OCI-M1 (cell line): ENCODE measurements at regions not wholly inside any gene's neighbourhood (a gene's known extent, or its start where the extent isn't known, plus 50 kb on each side); places are given as distances from the start of the nearest gene placed in this dataset.
A peak's percentile ranks its signal among the peaks of the same experiment; 100 is the strongest.

Experiments
- DNase-seq: peaks from one replicate; lab custom pipeline; 2025; lab: John Stamatoyannopoulos, UW

DNA sequence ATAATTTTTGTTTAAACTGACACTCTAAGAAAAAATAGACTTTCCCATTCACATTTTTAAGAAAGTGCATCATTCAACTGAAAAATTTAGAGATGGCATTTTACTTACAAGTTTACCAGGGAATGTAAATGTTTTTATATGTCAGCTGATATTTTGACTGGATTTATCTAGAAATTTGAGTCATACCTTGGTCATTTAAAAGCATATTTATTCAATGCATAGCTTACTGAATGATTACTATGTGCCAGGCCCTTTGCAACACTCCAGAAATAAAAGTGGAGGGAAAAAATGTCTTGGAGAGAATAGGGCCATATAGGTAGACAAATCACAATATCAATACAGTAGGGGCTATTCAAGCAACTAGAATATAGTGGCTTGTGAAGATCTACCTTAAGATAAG is 98.4 kb upstream of the FAM3C start:
- no peak for DNase-seq

DNA sequence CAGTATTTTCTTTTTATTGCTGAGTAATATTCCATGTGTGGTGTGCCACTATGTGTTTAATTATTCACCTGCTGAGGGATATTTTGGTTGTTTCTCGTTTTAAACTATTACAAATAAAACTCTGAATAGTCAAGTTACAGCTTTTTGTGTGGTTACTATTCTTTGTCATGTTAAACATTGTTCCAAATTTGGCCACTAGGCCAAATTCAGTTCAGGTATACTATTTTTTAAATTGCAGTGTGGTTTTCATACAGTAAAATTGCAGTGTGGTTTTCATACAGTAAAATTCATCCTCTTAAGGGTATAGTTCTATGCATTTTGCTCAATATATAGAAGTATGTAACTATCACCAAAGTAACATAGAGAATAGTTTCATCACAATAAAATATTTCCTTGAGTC is 97.4 kb upstream of the FAM3C start:
- DNase-seq = no peak

DNA sequence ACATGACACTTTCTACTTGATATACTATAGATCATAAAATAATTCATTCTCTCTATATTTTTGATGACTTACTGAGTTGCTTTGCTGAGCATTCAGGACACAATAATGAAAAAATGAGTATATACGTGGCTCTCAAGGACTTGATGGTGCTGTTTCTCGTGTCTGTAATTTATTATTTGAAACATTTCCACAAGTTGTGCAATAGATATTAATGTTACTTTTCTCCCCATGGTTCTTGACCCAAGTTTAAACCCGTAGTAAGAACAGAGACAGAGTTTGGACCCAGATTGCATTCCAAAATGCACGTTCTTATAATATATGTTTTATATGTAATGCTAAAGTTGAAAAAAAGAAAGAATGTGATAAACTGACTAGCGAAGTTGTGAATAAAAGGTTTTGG is 94.2 kb upstream of the FAM3C start:
- no peak for DNase-seq

DNA sequence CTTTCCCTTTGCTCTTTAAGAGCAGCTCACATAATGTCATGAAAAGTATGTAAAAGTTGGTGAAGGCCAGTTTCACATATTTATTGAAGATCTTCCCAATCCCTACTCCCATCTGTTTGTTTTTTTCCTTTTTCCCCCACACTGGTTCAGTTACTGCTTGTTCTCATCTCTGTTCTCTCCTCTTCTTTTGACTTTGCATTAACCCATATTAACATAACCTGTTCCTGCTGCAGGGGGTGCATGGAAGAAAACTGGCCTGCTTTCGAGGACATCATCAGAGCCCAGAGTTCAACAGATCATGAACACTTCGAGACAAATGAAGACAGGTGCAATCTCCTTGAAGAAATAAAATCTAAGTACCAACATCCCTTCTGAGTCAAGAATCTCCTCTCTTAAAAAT is 93.3 kb upstream of the FAM3C start:
- no peak for DNase-seq

DNA sequence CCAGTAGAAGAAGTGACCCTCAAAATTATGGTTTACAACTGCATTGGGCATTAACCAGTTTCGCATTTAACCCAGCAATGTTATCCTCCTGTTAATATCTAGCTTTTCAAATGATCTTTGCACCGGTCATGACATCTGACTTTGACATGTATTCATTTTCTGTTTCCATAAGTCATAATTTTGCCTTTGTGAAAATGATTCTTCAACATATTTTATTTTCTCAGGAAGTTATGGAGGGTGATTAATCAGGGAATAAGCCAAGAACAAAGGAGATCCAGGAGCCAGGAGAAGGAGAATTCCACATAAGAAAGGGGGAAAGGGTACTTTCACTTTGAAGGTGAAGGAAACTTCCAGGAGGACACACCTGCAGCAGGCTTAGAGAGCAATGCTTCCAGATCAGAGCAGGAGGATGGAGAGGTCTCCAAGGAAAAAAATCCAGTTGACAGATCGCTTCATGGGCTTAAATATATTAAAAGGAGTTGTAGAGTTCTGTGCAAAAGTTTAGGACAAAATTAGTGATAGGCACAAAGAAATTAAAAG is 92.1 kb upstream of the FAM3C start:
- no peak for DNase-seq

DNA sequence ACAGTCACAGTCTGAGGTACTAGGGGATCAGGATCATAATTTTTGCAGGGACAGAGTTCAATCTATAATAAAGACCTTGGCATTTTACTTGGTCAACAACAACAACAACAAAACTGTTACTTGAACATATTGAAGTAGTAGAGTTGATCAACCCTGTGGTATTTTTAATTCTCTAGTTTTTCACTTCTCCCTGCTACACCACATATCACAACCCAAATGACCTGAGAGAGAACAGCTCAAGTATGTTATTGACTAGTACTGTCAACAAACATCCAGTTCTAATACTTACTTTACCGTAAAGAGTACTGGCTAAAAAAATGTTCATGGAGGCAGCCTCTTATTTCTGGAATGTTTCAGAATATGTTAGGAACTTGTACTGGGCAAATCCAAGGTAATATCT is 90.5 kb upstream of the FAM3C start:
- no peak for DNase-seq

DNA sequence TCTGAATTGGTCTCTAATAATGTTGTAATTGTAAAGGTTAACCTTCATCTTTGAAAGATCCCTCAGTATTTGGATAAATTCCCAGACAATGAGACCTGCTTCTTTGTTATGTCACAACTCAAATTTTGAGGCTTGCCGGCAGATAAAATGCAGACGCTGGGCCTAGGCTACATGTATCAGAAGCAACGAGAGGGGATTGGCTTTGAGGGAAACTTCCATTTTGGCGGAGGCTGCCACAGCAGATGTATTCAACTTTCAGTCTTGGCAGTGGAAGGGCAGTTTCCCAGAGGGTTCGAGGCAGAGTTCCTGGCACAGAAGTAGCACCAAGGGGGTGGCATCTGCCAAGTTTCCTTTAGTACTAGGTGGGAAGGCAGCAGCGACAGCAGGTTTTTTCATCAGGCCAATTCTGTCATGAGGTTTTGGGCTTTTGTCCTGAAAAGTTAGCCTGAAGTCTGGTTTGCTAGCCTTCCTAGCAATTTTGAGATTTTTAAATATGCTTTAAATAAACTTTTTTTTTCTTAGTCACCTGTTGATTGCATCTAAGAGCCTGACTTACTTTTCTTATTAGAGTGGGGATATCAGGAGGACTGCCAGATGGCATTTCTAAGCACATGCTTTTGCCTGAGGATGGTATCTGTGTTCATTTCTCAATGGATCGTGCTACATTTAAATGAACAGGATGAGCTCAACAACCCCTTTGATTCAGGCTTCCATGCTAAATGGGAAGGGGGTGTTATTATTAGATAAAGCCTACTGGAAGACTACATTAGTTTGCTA is 89.5 kb upstream of the FAM3C start:
- DNase-seq = no peak

DNA sequence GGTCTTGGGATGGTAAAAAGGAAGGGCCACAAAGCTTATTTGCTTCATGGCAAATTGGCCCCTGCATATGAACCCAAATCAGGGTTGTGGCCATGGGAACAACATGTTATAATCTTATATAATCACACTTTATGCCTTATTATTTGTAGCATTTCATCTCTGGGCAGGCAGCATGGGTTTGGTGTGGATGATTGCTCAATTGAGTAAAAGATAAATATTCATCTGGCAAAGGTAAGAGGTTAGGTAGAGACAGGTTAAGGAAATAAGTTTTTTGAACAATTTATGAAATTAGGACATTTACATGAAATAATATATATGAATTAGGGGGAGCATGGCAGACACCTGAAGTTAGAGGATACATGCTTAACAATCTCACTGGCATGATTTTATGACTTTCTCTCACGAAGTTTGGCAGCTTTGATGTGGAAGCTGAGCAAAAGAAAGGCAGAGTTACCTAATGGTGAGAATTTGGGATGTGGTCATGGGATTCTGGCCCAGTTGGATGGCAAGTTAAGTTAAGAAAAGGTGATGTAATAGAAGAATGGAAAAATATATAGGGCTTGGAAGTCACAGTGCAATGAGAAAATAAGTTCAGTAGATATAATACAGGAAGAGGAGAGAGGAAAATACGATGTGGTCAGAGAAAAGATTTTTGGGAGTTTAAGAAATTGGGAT is 88.1 kb upstream of the FAM3C start:
- no peak for DNase-seq

DNA sequence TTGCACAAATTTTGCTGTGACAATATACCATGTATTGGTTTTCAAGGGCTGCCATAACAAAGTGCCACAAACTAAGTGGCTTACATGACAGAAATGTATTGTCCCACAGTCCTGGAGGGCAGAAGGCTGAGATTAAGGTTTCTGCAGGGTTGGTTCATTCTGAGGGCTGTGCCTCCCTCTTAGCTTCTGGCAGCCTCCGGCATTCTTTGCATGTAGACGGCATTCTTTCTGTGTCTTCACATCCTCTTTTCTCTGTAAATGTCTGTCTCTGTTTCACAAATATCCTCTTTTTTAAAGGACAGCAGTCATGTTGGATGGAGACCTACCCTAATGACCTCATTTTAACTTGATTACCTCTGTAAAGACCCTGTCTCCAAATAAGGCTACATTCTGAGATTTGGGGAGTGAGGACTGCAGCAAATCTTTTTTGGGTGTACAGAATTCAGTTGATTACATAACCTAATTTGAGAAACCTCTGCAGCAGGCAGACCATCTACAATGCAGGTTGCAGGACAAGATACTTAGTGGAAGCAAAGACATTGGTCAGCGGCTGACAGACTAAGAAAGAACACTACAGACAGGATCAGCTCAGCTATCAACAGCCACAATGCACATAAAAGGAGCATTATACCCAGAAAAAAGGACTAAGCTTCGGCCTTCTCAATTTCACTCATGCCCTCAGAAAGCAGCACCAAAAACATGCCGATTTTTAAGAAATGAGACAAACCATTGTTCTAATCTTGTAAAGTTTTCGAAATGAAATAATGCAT is 84.6 kb upstream of the FAM3C start:
- DNase-seq = no peak

DNA sequence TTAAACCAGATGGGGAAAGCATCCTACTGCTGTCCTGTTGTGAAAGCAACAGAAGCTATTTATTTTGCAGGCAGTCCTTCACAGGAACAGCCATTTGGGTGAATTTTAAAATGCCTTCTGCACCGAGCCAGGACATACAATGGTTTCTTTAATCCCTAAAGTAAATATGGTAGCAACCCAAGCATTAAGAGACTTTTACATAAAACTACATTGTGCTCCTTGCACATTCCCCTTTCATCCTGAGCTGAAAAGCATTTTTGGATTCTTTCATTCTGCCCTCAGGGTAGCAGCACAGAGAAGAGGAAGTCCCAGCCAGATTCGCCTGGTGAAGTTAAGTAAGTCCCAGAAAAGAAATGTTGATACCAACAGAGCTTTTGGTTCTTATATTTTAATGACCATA is 84.0 kb upstream of the FAM3C start:
- DNase-seq = peak; percentile 8

DNA sequence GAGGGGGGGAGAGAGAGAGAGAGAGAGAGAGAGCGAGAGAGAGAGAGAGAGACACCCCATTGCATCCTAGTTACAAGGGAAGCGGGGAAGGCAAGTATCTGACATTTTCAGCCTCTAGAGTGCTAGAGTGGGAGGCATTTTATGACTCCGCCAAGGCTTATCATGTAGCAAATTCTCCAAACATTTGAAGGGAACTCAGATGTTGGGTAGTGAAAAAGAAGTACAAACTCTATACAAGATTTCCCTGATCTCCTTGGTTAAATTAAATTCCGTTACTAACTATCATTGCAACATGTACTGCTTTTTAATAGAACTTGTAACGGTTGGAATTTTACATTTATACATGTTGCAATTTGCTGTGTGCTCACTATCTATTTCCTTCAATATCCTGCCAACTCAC is 83.4 kb upstream of the FAM3C start:
- DNase-seq = no peak

DNA sequence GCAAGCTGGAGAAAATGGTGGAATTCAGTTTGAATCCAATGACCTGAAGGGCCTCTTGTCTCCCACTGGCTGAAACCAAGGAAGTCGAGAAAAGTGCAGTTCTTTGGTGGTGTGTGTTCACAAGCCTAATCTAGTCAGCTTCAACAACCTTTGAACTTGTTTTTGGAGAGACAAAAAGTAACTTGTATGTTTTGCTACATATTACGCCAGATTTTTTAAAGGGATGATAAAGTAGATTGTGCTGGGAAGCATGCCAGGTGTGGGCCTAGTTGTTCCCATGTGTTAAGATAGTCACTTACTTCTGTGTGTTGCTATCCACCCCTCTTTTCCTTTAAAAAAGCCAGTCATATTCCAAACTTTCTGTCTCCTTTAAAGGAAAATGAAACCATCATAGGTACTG is 79.7 kb upstream of the FAM3C start:
- DNase-seq = no peak

DNA sequence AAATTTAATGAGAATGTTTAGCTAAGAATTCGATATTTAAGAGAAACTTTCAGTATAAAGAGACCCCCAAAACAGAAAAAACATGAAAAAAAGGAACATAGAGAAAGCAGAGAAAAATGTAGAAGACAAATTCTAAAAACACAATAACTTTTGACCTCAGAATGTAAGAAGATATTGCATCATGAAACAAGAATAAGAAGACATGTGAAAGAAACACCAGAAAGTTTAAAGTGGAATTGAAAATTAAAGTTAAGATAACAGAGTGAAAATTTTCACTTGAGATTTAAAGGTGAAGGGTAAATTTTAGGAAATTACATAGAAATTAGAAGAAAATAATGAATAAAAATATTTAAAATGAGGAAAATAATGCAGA is 78.2 kb upstream of the FAM3C start:
- no peak for DNase-seq

DNA sequence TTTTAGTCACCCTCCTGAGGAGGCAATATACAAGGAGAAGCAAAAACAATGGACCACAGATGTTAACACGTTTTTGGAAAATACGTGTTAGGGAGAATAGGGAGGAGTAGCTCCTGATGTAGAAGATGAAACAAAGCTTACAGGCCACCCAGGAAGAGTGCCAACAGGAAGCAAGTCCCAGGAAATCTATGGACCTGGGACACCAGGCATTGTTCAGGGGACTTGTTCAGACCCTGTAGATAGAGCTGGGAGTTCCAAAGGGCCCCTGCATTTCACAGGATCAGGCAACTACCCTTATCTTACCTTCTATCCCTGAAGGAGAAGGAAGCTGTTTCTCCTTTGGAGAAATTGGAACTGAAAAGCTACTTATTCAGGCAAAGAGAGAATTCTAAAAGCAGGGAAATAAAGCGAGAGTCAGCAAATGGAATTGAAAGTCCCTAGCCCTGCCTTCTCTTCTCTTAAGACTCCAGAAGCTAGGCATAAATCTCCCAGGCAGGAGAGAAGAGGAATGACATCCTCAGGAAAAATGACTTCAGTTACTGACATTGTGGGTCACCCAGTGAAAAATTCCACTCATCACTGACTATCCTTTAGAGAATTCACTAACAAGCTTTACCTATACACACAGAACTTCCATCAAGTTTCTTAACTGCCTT is 77.7 kb upstream of the FAM3C start:
- peak; percentile 3 for DNase-seq

DNA sequence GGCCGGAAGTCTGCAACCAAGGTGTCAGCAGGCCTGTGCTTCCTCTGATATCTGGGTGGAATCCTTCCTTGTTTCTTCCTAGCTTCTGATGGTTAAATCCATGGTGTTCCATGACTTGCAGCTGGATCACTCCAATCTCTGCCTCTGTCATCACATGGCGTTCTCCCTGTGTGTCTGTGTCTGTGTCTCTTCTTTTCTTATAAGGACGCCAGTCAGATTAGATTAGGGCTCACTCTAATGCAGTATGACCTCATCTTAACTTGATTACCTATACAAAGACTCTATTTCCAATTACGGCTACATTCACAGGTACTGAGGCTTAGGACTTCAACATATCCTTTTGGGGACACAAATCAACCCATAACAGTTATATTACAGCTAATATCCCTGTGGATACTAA is 70.3 kb upstream of the FAM3C start:
- DNase-seq = no peak

DNA sequence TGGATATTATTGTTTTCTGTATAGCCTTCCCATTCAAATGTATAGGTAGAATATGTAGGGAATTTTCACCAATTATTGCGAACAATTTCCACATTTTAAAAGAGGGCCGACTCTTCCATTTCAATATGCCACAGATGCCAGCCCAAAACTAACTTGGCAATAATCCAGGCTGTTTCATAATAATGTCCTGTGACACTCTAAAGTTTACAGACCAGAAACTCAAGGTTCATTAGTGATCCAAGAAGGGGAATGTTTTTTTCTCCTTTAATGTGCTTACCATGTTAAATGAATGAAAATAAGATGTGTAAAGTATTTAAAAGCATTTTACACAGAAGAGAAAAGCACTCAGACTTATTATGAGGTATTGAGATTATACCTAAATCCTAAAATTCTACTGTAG is 63.0 kb upstream of the FAM3C start:
- DNase-seq = no peak

DNA sequence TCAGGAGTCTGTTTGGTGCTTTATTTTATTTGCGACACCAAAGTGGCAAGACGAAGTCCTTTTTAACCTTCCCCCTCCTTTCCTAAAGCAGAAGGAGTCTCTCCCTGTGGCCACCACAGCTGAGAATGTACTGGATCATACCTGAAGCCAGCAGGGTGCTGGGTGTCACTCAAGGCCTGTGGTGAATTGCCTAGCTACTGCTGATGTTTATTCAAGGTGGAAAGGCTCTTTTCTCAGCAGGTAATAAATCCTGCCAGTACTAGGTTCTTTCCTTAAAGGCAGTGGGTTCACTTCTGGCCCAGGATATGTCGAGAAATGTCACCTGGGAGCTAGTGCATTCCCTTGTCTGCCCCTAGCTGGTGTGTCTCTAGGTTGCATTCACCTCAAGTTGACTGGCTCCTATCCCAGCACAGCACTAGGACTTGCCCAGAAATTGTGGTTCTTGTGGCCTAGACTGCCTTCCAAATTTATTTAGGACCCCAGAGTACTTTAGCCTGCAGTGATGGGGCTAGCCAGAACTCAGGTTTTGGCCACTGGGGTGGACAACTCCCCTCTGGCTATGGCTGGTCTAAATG is 60.8 kb upstream of the FAM3C start:
- DNase-seq = no peak

DNA sequence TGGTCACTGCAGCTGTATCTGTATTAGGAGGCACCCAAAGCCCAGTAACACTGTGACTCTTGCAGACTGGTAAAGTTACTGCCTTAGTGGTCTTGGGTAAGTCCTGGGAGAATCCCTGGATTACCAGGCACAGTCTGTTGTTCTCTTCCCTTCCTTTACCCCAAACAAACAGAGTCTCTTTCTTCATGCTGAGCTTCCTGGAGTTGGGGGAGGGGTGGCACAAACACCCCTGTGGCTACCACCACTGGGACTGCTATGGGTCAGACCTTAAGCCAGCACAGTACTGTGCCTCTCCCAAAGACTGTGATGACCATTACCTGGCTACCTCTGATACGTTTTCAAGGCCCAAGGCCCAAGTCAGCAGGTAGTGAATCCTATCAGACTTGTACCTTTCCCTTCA is 59.9 kb upstream of the FAM3C start:
- DNase-seq = no peak

DNA sequence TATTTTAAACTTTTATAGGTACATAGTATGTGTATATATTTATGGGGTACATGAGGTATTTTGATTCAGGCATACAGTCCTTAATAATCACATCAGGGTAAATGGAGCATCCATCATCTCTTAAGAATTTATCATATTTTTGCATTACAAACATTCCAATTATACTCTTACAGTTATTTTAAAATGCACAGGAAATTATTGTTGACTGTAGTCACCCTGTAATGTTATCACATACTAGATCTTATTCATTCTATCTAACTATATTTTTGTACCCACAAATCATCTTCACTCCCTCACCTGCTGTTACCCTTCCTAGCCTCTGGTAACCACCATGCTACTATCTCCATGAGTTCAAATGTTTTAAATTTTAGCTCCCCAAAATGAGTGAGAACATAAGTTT is 56.3 kb upstream of the FAM3C start:
- DNase-seq = no peak

DNA sequence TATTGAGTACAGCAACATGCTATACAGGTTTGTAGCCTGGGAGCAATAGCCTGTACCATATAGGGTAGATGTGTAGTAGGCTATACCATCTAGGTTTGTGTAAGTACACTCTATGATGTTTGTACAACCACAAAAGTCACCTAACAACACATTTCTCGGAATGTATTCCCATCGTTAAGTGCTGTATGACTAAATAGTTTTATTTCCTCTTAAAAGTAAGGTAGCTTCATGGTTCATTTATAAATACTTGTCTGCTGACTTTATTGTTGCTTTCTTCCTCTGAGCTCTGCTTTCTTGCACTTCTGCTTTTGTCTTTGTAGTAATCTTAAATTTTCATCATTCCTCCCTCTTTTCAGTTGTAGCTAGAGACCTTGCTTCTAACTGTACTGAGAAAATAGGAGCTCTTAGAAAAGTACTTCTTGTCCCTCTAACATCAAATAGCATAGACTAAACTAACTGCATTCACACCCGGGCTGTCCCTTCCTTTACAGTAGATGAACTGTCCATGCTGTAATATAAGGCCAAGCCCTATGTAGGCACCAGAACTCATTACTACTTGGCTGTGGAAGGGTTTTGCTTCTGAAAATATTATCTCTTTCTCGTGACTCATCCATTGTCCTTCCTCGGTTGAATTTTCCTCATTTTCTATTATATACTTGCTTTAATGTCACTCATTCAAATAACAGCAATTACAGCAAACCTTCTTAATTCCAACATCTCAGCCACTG is 55.4 kb upstream of the FAM3C start:
- peak; percentile 35 for DNase-seq

DNA sequence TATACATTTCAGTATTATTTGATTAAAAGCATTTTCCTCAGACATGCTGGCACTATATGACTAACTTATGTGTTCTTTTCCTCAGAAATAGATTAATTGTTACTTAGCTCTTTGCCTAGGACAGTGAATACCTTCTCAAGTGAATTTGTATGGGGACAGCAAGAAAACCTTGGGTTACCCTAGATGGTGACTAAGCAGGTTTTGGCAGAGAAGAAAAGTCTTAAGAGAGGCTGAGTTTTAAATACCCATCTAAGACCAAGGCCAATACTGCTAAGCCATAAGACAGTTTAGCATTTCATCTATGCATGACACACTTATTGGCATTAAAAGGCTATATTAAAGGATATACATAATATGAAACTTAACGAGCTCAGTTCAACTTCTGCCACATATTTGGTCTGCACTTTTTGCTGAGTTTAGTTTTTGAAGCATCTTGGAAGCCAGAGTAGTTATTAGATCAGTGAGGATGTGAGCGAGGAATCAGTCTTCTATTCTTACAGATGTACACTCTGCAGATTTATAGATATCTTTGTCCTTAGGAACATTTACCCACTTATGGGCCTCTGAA is 54.6 kb upstream of the FAM3C start:
- DNase-seq = no peak
